ENCODE measurements at regions not wholly inside any gene's neighbourhood (a gene's known extent, or its start where the extent isn't known, plus 50 kb on each side); places are given as distances from the start of the nearest gene placed in this dataset.

DNA sequence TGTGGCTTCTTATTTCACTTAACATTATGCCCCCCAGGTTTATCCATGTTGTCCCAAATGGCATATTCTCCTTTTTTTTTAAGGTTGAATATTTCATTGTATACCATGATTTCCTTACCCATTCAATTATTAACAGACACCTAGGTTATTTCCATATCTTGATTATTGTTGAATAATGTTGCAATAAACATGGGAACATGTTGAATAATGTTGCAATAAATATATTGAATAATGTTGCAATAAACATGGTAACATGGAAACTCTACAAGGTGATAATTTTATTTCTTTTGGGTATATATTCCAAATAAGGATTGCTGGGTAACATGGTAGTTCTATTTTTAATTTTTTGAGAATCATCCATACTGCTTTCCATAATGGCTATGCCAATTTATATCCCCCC is 648.1 kb downstream of the MMUT start:
- no peak for DNase-seq (ENCODE audit: low read depth)
- TF ChIP-seq, protein P1, sequence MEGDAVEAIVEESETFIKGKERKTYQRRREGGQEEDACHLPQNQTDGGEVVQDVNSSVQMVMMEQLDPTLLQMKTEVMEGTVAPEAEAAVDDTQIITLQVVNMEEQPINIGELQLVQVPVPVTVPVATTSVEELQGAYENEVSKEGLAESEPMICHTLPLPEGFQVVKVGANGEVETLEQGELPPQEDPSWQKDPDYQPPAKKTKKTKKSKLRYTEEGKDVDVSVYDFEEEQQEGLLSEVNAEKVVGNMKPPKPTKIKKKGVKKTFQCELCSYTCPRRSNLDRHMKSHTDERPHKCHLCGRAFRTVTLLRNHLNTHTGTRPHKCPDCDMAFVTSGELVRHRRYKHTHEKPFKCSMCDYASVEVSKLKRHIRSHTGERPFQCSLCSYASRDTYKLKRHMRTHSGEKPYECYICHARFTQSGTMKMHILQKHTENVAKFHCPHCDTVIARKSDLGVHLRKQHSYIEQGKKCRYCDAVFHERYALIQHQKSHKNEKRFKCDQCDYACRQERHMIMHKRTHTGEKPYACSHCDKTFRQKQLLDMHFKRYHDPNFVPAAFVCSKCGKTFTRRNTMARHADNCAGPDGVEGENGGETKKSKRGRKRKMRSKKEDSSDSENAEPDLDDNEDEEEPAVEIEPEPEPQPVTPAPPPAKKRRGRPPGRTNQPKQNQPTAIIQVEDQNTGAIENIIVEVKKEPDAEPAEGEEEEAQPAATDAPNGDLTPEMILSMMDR (IDR thresholded peaks at IDR 0.05; ENCODE audit: low read length, missing control alignments): no peak
- no peak overlapping the region for H3K4me3 ChIP-seq (replicated peaks; ENCODE audit: low read depth, low read length)

DNA sequence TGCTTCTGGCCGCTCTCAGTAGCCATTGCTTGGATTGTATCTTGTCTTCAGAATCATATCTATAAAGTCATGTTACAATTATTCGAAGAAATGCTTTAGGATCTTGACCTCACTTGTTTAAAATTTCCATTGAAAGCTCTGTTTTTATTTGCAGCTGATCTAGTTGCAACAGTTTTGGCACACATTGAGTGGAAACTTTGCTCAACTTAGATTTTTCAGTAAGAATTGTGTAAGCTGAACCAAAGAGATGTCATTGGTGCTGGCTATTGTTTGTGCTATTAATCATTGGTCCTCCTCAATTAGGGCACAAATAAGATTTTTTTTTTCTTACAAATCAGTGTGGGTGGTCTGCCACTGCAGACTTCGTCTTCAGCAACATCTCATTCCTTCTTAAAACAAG is 649.2 kb downstream of the MMUT start:
- DNase-seq (ENCODE audit: low read depth): peak; percentile 81
- no peak overlapping the region for H3K4me3 ChIP-seq (replicated peaks; ENCODE audit: low read depth, low read length)

DNA sequence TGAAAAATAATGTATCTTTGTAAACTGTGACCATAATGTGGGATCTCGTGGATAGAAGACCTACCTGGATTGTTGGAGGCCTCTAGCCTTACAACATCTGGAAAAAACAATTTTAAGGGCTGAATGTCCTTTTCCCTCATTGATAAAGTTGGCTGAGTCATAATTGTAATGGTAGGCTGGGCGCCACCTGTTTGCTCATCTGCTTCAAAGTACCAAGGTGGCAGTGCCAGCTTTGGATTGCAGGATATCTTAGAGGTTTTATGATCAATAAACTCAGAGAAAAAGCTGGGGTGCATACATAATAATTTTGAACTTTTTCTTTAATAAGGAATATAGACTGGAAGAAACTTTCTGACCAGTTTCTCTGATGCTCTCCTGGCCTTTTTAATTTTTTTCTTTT is 653.4 kb downstream of the MMUT start:
- no peak overlapping the region for H3K4me3 ChIP-seq (replicated peaks; ENCODE audit: low read depth, low read length)
- TF ChIP-seq, protein P1 (IDR thresholded peaks at IDR 0.05; ENCODE audit: low read length, missing control alignments): no peak
- DNase-seq (ENCODE audit: low read depth): no peak

More for the DNA sequence above, 649.2 kb downstream of the MMUT start:
- TF ChIP-seq, protein P1 (IDR thresholded peaks at IDR 0.05; ENCODE audit: low read length, missing control alignments): no peak

DNA sequence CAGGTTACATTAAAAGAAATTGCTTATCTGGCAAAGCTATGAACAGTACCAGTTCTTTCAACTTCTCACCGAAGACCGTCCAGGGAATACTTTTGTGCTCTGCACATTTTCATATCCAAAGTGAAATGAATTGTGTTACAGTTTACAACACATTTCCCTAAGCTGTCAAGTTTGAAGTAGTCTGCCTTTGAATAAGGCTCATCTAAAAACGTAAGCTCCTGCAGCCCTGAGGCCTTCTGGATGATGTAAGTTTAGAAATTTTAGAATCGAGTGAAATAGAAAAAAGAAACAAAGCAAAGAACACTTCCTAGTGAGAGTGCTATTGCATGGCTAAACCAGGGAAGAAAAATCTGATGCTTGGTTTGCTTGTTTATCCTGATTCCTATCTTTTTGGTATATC is 653.8 kb downstream of the MMUT start:
- TF ChIP-seq, protein P1 (IDR thresholded peaks at IDR 0.05; ENCODE audit: low read length, missing control alignments): no peak
- peak; percentile 4 for DNase-seq (ENCODE audit: low read depth)
- H3K4me3 ChIP-seq (replicated peaks; ENCODE audit: low read depth, low read length): no peak overlapping the region

DNA sequence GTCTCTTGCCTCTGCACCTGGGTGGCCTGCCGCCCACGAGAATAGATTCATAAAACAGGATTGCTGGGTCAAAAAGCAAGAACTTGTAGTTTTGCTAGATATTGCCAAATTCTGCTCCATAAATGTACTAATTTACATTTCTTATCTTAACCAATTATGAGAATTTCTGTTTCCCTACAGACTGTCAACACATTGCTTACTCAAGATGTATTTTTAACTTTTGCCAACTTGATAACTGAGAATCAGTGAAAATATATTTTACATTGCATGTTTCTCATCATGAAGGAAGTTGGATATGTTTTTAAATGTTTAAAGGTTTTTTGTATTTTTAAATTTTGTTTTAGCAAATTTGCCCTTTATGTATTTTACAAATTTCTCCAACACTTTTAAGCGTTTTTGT is 664.8 kb downstream of the MMUT start:
- DNase-seq (ENCODE audit: low read depth): no peak
- TF ChIP-seq, protein P1 (IDR thresholded peaks at IDR 0.05; ENCODE audit: low read length, missing control alignments): no peak
- H3K4me3 ChIP-seq (replicated peaks; ENCODE audit: low read depth, low read length): no peak overlapping the region

DNA sequence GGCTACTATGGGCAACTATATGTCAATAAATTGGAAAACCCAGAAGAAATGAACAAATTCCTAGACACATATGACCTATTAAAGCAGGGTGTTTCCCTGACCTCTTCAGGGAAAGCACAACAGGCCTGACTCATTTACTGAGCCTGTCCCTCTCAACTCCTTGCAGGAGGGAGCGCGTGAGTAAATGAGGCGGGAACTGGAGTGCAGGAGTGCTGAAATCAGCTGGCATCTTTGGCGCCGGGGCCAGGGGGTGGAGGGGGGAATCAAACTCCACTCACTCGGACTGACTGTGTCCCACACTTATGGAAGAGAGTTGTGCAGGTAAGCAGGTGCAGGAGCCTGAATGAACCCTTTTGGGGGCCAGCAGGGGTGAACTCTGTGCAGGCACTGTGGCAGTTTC is 671.2 kb upstream of the PTCHD4 start:
- TF ChIP-seq, protein P1 (IDR thresholded peaks at IDR 0.05; ENCODE audit: low read length, missing control alignments): no peak
- no peak overlapping the region for H3K4me3 ChIP-seq (replicated peaks; ENCODE audit: low read depth, low read length)
- DNase-seq (ENCODE audit: low read depth): no peak

DNA sequence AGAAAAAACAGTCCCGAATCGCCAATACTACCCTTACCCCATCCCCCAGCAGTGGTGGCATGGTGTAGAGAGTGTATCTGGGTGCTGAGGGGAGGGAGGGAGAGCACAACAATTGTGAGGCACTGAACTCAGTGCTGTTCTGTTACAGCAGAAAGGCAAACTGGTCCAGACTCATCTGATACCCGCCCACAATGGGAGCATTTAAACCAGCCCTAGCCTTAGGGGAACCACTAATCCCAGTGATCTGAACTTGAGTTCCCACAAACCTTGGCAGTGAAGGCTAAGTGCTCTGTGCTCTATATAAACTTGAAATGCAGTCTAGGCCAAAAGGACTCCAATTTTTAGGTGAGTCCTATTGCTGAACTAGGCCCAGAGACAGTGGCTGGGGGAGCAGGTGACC is 666.4 kb upstream of the PTCHD4 start:
- H3K4me3 ChIP-seq (replicated peaks; ENCODE audit: low read depth, low read length): no peak overlapping the region
- TF ChIP-seq, protein P1 (IDR thresholded peaks at IDR 0.05; ENCODE audit: low read length, missing control alignments): no peak
- no peak for DNase-seq (ENCODE audit: low read depth)
